ENCODE measurements at regions not wholly inside any gene's neighbourhood (a gene's known extent, or its start where the extent isn't known, plus 50 kb on each side); places are given as distances from the start of the nearest gene placed in this dataset.
"Not testable (repeated sequence)": the region's sequence is repeated elsewhere in the genome, so short reads cannot be mapped to it uniquely, and the experiment has no call there.

DNA sequence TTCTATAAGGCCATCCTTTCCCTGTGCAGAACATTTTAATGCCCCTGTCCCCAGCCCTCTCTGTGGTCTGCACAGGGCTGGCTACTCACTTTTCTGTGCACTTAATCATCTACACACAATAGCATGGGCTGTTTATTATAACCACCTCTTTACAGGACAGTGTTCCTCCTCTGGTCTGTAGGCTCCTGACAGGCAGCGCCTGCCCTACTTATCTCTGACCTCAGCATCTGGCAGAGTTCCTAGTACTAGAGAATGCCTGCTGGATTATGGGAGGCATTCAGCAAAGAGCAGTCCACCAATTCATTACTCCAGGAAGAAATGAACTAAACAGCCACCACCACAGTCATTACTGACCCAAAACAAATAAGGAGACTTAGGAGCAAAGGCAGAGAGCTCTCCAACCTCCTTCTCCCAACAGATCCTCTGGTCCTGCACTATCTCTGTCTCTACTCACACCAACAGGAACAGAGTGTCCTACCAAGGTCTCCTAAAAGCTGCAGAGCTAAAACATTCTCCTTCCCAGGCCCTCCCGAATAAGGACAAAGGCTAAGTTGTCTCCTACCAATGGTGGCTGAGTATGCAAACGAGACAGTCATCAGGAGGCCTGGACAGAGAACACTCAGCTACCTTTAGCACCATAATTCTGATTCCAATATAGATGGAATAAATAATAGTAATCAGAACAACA is 279.2 kb downstream of the QDPR start:
- in situ Hi-C loops (cut with HindIII; ENCODE audit: low sequenced_read_pairs): no loop called here
- H3K4me3 ChIP-seq (ENCODE audit: low read depth, low read length): no peak overlapping the region
- TF ChIP-seq, protein P1, sequence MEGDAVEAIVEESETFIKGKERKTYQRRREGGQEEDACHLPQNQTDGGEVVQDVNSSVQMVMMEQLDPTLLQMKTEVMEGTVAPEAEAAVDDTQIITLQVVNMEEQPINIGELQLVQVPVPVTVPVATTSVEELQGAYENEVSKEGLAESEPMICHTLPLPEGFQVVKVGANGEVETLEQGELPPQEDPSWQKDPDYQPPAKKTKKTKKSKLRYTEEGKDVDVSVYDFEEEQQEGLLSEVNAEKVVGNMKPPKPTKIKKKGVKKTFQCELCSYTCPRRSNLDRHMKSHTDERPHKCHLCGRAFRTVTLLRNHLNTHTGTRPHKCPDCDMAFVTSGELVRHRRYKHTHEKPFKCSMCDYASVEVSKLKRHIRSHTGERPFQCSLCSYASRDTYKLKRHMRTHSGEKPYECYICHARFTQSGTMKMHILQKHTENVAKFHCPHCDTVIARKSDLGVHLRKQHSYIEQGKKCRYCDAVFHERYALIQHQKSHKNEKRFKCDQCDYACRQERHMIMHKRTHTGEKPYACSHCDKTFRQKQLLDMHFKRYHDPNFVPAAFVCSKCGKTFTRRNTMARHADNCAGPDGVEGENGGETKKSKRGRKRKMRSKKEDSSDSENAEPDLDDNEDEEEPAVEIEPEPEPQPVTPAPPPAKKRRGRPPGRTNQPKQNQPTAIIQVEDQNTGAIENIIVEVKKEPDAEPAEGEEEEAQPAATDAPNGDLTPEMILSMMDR (IDR thresholded peaks at IDR 0.05; ENCODE audit: low read depth, low read length, missing control alignments): no peak
- DNase-seq (ENCODE audit: low read depth): peak; percentile 50

DNA sequence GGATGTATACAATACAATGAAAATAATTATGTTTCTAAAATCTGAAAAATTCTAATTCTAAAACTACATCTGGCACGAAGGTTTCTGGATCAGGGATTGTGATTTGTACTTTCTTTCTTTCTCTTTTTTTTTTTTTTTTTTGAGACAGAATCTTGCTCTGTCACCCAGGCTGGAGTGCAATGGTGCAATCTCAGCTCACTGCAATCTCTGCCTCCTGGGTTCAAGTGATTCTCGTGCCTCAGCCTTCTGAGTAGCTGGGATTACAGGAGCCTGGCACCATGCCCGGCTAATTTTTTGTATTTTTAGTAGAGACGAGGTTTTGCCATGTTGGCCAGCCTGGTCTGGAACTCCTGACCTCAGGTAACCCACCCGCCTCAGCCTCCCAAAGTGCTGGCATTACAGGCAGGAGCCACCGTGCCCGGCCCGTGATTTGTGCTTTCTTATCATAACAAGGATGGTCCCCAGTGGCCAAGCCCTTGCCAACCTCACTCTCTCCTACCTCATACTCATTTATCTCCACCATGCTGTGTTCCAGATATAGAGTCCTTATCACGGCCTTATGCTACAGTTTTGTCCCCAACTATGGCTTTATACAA is 279.9 kb downstream of the QDPR start:
- H3K4me3 ChIP-seq (ENCODE audit: low read depth, low read length); DNase-seq (ENCODE audit: low read depth); in situ Hi-C loops (cut with HindIII; ENCODE audit: low sequenced_read_pairs): not testable (repeated sequence)

DNA sequence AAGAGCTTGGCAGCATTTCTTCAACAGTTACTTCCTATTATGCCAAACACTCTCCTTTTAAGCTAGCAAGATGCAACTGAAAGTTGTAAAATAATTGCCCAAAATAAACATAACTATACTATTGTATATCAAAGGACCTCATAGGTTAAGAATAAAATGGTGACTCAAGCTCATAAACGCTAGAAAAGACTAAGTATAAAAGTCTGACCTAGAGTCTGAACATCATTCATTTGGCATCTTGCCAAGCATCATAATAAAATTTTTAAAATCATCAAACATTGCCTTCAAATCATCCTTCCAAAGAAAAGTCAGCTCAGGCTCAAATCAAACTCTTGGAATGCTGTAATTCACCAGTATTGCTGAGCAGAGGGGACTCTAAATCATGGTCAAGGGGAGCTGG is 281.2 kb downstream of the QDPR start:
- DNase-seq (ENCODE audit: low read depth): no peak
- TF ChIP-seq, protein P1 (IDR thresholded peaks at IDR 0.05; ENCODE audit: low read depth, low read length, missing control alignments): no peak
- H3K4me3 ChIP-seq (ENCODE audit: low read depth, low read length): no peak overlapping the region
- in situ Hi-C loops (cut with HindIII; ENCODE audit: low sequenced_read_pairs): no loop called here

DNA sequence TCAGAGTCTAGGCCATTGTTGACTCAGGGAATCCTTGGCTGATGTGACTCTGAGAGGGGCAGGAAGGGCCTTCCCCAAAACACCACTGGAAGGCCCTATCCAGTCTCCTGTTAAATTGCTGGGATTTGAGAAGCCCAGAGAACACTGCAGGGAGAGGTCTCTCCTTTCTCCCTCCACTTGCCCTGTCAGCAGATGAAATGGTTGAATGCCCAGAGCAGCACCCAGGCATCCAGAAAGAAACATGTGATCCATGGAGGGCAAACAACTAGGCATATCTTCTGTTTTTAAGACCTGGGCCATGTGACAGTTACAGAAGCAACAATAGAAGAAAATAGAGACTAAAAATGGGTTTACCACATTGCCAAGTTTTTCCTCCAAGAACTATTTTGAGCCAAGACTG is 291.1 kb downstream of the QDPR start:
- in situ Hi-C loops (cut with HindIII; ENCODE audit: low sequenced_read_pairs): no loop called here
- no peak for DNase-seq (ENCODE audit: low read depth)
- TF ChIP-seq, protein P1 (IDR thresholded peaks at IDR 0.05; ENCODE audit: low read depth, low read length, missing control alignments): no peak
- H3K4me3 ChIP-seq (ENCODE audit: low read depth, low read length): no peak overlapping the region

DNA sequence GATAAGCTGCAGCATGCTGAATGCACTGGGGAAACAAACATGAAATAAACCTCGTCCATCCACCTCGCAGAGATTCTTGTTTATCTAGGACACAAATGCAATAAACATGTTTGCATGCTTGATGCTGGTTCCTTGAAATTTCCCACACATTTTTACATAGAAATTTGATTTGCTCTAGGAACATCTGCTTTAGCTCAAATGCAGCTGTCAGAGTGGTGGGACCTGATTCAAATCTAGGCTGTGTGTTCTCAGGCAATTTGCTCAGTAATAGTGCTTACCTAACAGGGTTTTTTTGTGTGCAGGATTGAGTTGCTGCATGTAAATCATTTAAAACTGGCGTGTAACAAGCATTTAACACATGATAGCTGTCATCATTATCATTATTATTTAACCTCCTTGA is 293.1 kb downstream of the QDPR start:
- H3K4me3 ChIP-seq (ENCODE audit: low read depth, low read length): no peak overlapping the region
- TF ChIP-seq, protein P1 (IDR thresholded peaks at IDR 0.05; ENCODE audit: low read depth, low read length, missing control alignments): no peak
- in situ Hi-C loops (cut with HindIII; ENCODE audit: low sequenced_read_pairs): no loop called here
- DNase-seq (ENCODE audit: low read depth): no peak

DNA sequence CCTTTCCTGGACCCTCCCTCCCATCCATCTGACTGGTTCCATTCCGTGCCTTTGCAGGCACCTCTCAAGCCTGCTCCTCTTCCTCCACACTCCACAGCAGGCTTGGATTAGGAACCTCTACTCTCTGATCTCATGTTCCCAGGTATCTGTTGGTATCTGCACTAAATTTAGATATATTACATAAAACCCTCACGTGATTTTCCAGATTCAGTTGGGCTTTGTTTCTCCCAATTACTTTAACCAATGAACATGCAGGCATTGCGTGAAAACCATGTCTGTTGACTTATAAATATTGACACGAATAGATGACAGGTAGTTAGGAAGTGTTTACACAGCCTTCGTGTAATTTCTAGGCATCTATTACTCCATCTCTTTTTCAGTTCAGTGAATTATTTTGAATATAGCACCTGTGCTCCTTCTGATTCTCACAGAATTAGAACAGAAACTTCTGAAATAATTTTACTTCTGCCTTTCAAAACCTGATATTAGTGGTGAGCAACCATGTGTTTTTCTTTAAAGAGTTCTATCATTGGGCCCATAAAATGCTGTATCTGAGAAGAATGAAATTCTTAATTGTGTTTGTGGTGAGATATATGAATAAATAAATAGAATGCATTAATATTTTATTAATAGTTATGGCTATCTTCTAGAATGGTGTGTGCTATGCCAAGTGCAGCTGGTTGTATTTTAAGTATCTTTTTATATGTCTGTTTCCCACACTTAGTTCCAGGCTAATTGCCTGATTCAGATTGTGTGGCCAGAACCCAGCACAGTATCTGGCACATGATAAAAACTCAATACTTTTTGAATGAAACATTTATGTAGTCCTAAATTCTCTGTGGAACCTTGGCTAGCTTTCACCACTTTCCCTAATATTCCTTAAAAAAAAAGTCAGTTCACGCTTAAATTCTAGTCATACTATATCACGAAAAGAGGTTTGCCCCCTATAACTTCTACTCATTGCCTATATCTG is 304.8 kb downstream of the QDPR start:
- no peak overlapping the region for H3K4me3 ChIP-seq (ENCODE audit: low read depth, low read length)
- in situ Hi-C loops (cut with HindIII; ENCODE audit: low sequenced_read_pairs): no loop called here
- TF ChIP-seq, protein P1 (IDR thresholded peaks at IDR 0.05; ENCODE audit: low read depth, low read length, missing control alignments): no peak
- DNase-seq (ENCODE audit: low read depth): no peak

Measured in astrocyte of the cerebellum (primary cell).